GM18951 (cell line): ENCODE measurements at regions not wholly inside any gene's neighbourhood (a gene's known extent, or its start where the extent isn't known, plus 50 kb on each side); places are given as distances from the start of the nearest gene placed in this dataset.

Source experiments
- POLR2A ChIP-seq: IDR thresholded peaks from 4 replicates; pipeline ENCODE4 v1.6.1; 2011; ENCODE audit warnings: mild to moderate bottlenecking; ENCODE audit not compliant: insufficient read length, insufficient read depth; ENCODE audit errors: extremely low read depth
- in situ Hi-C: fragments of 300-500 bp; cut with MboI; formaldehyde crosslinking; loops from one replicate; pipeline ENCODE4 v1.12.0; 2022; ENCODE audit warnings: low sequenced_read_pairs, mixed read lengths, inconsistent platforms; ENCODE audit not compliant: unreplicated experiment

DNA sequence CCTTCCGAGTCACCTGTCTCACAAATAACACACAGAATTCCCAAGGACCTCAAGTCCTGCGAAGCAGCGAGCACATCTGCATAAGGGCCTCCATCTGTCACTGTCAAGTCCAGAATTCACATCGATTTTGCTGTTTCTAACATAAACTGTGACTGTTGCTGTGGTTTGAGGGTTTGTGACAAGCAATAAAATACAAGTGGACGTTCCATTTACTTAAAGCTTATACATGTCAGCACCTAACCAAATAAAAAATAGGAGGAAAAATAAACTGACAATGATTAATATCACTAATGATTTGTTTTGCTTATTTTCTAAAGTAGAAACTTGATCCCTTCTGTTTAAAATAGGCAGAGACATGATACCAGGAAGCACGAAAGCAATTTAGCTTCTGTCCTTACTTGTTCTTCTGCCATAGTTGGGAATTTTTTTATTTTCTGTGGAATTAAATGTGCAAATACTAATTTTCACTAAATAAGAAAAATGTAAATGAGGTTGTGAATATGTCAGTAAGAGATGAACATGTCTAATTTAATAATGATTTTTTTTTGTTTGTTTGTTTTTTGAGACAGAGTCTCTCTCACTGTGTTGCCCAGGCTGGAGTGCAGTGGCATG, 279.1 kb downstream of the FGF9 start:
- TF ChIP-seq POLR2A = no peak
- in situ Hi-C loops = no loop called here

DNA sequence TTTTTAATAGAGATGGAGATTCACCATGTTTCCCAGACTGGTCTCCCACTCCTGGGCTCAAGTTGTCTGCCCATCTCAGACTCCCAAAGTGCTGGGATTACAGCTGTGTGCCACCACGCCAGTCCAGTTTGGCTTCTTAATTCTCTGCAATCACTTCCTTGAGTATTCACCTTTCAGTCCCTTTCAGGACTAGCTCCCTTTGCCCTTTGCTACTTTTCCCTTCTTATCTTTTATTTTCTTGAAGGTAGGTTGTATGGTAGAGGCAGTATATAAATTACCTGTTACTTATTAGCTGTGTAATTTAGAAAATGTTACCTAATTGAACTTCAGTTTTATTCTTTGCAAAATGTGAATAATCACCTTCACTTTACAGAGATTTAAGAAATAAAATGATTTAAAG, 285.8 kb downstream of the FGF9 start:
- TF ChIP-seq POLR2A = no peak
- in situ Hi-C loops = no loop called here

DNA sequence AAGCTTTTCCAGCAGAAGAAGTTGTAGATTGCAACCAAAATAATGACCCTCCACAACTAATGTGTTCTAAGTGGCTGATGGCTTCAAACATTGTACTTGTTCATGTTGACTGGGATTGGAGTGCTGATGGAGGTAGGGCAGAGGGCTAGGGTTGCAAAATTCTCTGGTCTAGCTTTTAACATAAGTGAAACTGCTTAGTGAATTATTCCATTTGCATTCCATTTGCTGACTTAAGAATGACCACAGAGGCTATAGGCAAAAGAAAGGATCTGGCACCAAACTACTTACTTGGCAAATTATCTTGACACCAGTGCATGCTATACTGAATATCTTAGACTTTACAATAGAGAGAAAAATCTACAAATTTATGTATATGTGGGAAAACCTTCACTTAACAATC, 287.0 kb downstream of the FGF9 start:
- in situ Hi-C loops = no loop called here
- TF ChIP-seq POLR2A = no peak

DNA sequence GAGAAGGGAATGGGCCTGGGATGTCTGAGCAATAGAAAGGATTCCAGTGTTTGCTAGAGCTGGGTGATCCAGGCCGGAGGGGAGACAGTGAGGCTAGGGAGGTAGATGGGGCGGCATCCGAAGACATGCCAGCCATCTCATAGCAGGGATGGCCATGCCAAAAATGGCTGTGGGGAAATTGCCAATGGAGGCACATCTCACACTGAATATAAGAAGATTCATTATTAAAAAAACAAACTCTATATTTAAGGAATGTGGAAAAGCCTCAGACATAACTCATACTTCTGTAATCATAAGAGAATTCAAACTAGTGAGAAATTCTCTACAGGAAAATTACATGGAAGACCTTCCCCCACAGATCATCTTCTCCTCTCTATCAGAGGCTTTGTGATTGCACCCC, 289.2 kb downstream of the FGF9 start:
- in situ Hi-C loops = no loop called here
- no peak for TF ChIP-seq POLR2A

DNA sequence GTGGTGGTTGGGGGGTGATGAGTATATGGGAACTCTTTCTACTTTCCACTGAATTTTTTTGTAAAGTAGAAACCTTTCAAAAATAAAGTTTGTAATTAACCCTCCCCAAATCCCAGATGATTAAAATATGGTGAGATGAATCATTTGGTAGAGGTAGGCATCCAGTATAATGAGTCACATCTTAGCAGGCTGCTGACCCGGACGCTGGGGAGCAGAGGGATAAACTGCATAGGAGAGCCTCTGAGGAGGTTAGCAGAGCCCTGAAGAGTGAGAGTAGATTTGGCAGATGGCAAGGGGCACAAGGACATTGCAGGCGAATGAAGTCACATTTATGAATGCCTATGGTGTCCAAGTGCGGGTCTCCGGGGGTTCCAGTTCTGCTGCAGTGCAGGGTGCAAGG, 293.8 kb downstream of the FGF9 start:
- in situ Hi-C loops = no loop called here

DNA sequence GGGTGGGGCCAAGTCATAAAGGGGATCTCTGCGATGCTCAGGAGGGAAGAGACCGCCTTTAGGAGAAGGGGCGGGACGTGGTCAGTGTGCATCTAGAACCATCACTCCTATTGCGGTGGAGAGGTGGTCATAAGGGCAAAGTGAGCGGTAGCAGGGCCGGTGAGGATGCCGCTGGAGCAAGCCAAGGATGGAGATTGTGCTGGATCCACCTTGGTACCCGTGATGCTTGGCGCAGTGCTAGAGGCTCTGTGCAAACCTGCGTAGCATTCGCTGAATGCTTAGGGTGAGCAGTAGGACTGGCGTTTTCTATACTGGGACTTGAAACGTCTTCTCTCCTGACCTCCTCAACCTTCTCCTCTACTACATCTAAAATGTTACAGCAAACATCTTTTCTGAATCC, 294.2 kb downstream of the FGF9 start:
- in situ Hi-C loops = no loop called here
- no peak for TF ChIP-seq POLR2A

More for the DNA sequence above, 293.8 kb downstream of the FGF9 start:
- TF ChIP-seq POLR2A = no peak

DNA sequence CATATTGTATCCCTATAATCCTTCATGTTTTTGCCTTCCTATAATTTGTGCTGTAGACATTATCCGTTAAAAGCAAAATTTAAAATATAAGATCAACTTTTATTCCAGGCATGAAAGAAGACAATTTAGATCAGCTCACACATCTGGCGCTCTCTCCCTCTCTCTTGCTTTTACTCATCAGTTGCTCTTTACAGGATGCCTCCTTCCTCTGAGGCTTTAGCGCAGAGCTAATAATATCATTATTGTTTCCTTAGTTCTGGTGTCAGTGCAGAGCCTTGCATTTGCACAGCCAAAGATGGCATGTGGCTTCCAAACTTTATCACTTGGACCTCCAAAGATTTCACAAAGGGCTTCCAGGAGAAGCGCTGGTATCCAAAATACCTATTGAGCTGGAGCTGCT, 295.1 kb downstream of the FGF9 start:
- TF ChIP-seq POLR2A = no peak
- in situ Hi-C loops = no loop called here

DNA sequence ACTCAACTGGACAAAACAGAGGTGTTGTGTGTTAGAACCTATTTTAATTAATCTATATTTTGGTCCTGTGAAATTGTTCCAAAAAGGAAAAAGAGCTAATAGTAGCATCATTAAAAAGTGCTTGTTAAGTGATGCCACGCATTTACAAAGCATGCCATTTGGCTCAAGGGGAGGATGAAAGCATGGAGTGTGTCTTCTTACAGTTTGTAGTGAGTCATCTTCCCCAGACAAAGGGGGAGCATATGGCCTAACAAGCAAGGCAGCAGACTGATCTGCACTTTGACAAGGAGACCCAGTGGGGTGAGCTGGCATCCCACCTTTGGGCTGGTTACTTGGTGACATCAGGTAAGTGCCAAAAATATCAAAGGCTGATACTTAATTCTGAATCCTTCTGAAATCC, 297.0 kb downstream of the FGF9 start:
- TF ChIP-seq POLR2A = no peak
- in situ Hi-C loops = no loop called here

DNA sequence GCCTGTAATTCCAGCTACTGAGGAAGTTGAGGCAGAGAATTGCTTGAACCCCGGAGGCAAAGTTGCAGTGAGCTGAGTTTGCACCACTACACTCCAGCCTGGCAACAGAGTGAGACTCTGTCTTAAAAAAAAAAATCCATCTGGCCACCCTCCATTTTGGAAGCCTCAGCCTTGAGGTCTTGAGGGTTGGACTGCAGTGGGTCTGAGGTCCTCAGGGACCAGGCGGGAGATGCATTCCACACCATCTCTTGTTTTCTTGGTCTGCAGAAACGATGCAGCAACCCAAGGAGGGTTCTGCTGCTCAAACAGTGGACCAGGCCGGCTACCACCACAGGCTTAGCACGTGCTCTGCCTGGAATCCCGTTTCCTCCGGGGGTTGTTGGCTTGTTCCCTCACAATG, 299.3 kb downstream of the FGF9 start:
- TF ChIP-seq POLR2A = no peak
- in situ Hi-C loops = no loop called here

DNA sequence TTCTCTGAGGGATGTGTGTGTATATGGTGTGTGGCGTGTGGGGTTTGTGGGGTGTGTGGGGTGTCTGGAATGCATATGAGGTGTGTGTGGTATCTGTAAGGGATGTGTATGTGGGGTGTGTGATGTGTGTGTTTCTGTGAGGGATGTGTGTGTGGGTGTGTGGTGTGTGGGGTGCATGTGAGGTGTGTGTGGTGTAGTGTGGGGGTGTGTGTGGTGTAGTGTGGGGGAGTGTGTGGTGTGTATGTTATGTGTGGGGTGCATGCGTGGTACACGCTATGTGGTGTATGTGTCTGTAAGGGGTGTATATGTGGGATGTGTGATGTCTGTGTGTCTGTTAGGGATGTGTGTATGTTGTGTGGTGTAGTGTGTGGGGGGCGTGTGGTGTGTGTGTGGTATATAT, 300.0 kb downstream of the FGF9 start:
- in situ Hi-C loops = no loop called here

DNA sequence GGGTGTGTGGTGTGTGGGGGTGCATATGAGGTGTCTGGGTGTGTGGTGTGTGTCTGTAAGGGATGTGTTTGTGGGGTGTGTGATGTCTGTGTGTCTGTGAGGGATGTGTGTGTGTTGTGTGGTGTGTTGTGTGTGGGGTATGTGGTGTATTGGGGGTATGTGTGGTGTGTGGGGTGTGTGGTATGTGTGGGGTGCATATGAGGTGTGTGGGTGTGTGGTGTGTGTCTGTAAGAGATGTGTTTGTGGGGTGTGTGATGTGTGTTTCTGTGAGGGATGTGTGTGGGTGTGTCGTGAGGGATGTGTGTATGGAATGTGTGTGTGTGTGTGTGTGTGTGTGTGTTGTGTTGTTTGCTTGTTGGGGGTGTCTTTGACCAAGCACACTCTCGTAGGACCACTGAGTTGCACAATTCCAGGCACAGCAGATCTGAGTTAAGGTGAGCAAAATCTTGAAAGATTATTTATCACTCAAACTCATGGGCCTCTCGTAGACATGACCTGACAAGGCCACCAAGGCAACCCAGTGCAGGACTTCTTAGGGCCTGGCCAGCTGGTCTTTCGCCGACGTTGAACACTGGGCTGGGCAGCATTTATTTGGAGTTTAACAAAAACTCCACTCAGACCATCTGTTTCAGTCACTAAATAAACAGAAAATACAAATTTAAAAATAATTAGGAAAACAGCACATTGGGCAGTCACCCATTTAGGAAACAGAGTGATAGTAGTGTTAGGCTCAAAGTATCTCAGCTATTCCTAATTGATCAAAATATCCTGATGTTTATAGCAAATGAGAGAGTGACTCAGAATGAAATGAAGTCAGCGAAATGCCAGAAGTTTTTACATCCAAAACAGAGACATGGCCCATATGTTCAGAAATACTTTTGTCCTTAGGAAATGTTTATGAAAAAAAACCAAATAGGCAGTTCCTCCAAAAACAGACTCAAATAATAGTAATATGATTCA, 301.1 kb downstream of the FGF9 start:
- TF ChIP-seq POLR2A = no peak
- in situ Hi-C loops = no loop called here

More for the DNA sequence above, 300.0 kb downstream of the FGF9 start:
- TF ChIP-seq POLR2A = no peak

DNA sequence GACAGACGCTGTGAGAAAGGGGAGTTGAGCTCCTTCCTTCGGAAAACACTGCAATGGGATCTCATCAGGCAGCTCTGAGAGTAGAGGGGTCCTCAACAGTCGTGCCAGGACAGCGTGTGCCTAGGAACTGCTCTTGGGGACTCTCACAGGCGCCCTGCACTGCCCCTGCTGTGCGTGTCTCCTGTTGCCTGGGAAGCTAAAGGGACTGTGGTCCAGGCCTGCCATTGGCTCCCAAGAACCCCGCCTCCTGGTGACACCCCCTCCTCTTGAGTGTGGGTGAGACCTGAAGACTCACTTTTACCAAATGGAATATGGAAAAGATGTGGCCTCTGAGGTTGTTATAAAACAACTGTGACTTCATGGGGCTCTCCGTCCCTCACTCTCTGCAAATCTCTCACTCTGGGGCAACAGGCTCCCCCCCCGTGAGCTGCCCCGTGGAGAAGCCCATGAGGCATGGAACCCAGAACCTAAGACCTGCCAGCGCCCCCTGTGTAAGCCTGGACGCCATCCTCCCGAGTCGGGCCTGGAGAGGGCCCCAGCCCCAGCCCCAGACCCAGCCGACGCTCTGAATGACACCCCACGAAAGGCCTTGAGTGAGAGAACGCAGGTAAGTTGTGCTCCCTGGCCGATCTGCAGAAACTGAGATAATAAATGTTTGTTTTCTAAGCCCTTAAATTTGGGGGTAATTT, 302.7 kb downstream of the FGF9 start:
- in situ Hi-C loops = no loop called here
- TF ChIP-seq POLR2A = no peak

DNA sequence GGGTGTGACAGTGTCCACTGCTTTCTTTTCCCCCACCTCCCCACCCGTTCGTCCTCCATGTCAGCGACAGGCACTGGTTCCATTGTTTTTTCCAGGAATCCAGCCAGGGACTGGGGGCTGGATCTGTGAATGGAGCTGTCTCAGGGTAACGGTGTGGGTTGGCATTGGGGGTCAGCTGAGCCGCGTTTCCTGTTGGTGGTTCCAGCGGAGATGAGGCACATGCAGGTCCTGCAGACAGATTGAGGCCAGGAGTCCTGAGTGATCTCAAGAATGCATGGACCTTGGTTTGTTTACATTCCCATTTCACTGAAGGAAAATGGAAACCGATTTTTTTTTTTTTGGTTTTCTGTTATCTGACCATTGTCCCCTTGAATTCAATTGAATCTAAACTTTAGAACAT, 303.9 kb downstream of the FGF9 start:
- in situ Hi-C loops = no loop called here
- no peak for TF ChIP-seq POLR2A
